IPS DF 4.7 (cell line): ENCODE measurements at regions not wholly inside any gene's neighbourhood (a gene's known extent, or its start where the extent isn't known, plus 50 kb on each side); places are given as distances from the start of the nearest gene placed in this dataset.
"Not testable (repeated sequence)": the region's sequence is repeated elsewhere in the genome, so short reads cannot be mapped to it uniquely, and the experiment has no call there.

Experiments used
- DNase-seq: peaks from one replicate; pipeline ENCODE4 v3.0.0-alpha.2; 2013; ENCODE audit warnings: low spot score; ENCODE audit errors: extremely low read depth

DNA sequence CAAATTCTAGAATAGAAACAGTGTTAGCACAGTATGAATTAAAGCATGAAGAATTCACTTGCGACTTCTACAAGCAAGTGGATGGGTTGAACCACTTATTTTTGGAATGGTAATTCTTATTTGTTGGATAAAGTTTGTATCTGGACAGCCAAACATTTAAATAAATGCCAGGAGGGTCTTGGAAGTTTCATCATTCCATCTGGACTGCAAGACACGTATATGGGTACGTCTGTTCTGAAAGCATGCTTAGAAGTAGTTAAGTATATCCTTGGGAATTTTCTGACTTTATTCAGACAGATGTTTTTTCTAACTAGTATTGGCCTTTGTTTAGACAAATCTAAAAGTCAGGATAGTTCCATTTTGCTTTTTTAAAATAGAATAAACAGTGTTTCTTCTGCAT, 77.5 kb upstream of the CASK start:
- DNase-seq = no peak

DNA sequence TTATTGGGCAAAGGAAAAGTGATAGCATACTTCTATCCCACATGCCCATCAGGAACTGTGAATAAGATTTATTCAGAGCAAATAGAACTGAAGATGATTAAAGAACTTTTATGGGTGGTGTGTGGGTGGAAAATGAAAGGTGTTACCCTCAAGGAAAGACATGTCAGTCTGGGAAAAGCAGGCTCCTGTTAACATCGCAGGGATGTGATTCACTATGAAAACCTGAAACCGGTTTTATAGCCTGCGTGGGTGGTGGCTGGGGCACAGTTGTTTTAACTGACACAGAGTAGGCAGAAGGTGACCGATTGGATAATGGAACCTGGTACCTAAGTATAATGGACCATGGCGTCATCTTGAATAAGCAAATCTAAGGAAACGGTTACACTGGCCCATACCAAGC, 61.3 kb upstream of the CASK start:
- no peak for DNase-seq

DNA sequence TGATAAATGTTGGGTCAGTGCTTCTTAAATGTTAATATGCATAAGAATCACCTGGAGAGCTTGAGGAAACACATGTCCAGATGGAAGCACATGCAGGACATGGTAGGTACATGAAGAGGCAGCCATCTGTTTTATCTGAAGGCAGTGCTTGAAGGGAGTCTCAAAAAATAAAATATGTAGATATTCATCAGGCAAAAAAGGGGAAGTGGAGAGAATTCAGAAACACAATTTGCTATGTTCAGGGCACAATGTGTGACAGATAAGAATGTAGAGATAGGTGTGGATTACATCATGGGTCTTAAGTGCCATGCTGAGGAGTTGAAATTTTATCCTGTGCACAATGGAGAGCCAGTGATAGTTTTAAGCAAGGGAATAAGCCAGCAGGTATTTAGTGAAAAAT, 59.6 kb upstream of the CASK start:
- no peak for DNase-seq

- no peak for DNase-seq
Observed at GRCh38 chrX:41981481-41982013, 58.2 kb upstream of the CASK start.

GRCh38 chrX:41974677-41975076, 51.3 kb upstream of the CASK start:
- DNase-seq = not testable (repeated sequence)

GRCh38 chrX:41973208-41973607, 49.9 kb upstream of the CASK start:
- no peak for DNase-seq
